T47D (cell line): ENCODE measurements at regions not wholly inside any gene's neighbourhood (a gene's known extent, or its start where the extent isn't known, plus 50 kb on each side); places are given as distances from the start of the nearest gene placed in this dataset.
"Not testable (repeated sequence)": the region's sequence is repeated elsewhere in the genome, so short reads cannot be mapped to it uniquely, and the experiment has no call there.

Source experiments
- DNase-seq, 2 experiments: peaks; one replicate each; pipeline versions ENCODE4 v3.0.0 to v3.0.0-alpha.2; 2011 to 2012; ENCODE audit warnings: low read depth in 1 of 2, low spot score in 1 of 2
- JUND ChIP-seq: IDR thresholded peaks from 2 replicates; pipeline ENCODE4 v1.6.1; 2012; ENCODE audit warnings: low read depth
- in situ Hi-C: cut with HindIII; loops from 2 replicates; pipeline ENCODE4 v1.10.0; 2016; ENCODE audit warnings: low sequenced_read_pairs, low pct_unique_long_range_greater_than_20kb

- no peak for TF ChIP-seq JUND
- DNase-seq = no peak
- in situ Hi-C loops = no loop called here
These were observed 173.3 kb upstream of the MKLN1 start for GRCh38 chr7:131154380-131154779.

- in situ Hi-C loops = no loop called here
- no peak for TF ChIP-seq JUND
- DNase-seq = no peak
These were observed 170.0 kb upstream of the MKLN1 start for GRCh38 chr7:131157530-131158243.

- in situ Hi-C loops = not testable (repeated sequence)
These were observed 169.4 kb upstream of the MKLN1 start for GRCh38 chr7:131158244-131158636.

GRCh38 chr7:131159961-131160361 is 167.7 kb upstream of the MKLN1 start:
- in situ Hi-C loops = no loop called here
- no peak for TF ChIP-seq JUND
- DNase-seq = peak in 1 of 2 experiments; percentile 17

More at GRCh38 chr7:131158244-131158636, 169.4 kb upstream of the MKLN1 start:
- DNase-seq = not testable (repeated sequence)

- TF ChIP-seq JUND = no peak
- in situ Hi-C loops = no loop called here
These were observed 166.6 kb upstream of the MKLN1 start for GRCh38 chr7:131161103-131161502.

GRCh38 chr7:131164025-131164925 is 163.4 kb upstream of the MKLN1 start:
- TF ChIP-seq JUND = no peak
- no peak for DNase-seq
- in situ Hi-C loops = no loop called here

More at GRCh38 chr7:131161103-131161502, 166.6 kb upstream of the MKLN1 start:
- DNase-seq = no peak

GRCh38 chr7:131166066-131166465 is 161.6 kb upstream of the MKLN1 start:
- in situ Hi-C loops = no loop called here
- TF ChIP-seq JUND = no peak
- DNase-seq = no peak

- in situ Hi-C loops = no loop called here
These were observed 157.0 kb upstream of the MKLN1 start for GRCh38 chr7:131170440-131171271.

GRCh38 chr7:131173145-131173890 is 154.4 kb upstream of the MKLN1 start:
- in situ Hi-C loops = no loop called here
- peak in 1 of 2 experiments; percentile 41 for DNase-seq
- TF ChIP-seq JUND = no peak

More at GRCh38 chr7:131170440-131171271, 157.0 kb upstream of the MKLN1 start:
- no peak for TF ChIP-seq JUND
- DNase-seq = peak; percentile 13 to 26

GRCh38 chr7:131174391-131174790 is 153.3 kb upstream of the MKLN1 start:
- no peak for TF ChIP-seq JUND
- in situ Hi-C loops = no loop called here
- no peak for DNase-seq

GRCh38 chr7:131174855-131175254 is 152.8 kb upstream of the MKLN1 start:
- TF ChIP-seq JUND = no peak
- in situ Hi-C loops = no loop called here
- no peak for DNase-seq
